ENCODE measurements at regions not wholly inside any gene's neighbourhood (a gene's known extent, or its start where the extent isn't known, plus 50 kb on each side); places are given as distances from the start of the nearest gene placed in this dataset.

- no peak overlapping the region for H3K4me3 ChIP-seq (replicated peaks; ENCODE audit: low read depth, low read length)
- TF ChIP-seq CTCF (IDR thresholded peaks at IDR 0.05; ENCODE audit: low read length, missing control alignments) = no peak
- no peak for DNase-seq (ENCODE audit: low read depth)
Measured at GRCh38 chr11:130816546-130817329, 99.5 kb downstream of the SNX19 start.

GRCh38 chr11:130817330-130817944 lies 98.8 kb downstream of the SNX19 start:
- TF ChIP-seq CTCF (IDR thresholded peaks at IDR 0.05; ENCODE audit: low read length, missing control alignments) = no peak
- H3K4me3 ChIP-seq (replicated peaks; ENCODE audit: low read depth, low read length) = no peak overlapping the region
- peak; percentile 51 for DNase-seq (ENCODE audit: low read depth)

GRCh38 chr11:130819625-130820024 lies 96.7 kb downstream of the SNX19 start:
- no peak overlapping the region for H3K4me3 ChIP-seq (replicated peaks; ENCODE audit: low read depth, low read length)
- TF ChIP-seq CTCF (IDR thresholded peaks at IDR 0.05; ENCODE audit: low read length, missing control alignments) = no peak
- DNase-seq (ENCODE audit: low read depth) = no peak

All from fibroblast of pulmonary artery (primary cell).